NCI-H146 treated with DMSO at 0.1 percent for 48 hours (cell line): ENCODE measurements at regions not wholly inside any gene's neighbourhood (a gene's known extent, or its start where the extent isn't known, plus 50 kb on each side); places are given as distances from the start of the nearest gene placed in this dataset.

ENCODE experiments used
- DNase-seq: peaks from one replicate; lab custom pipeline; 2025; ENCODE audit not compliant: unreplicated experiment; lab: John Stamatoyannopoulos, UW

DNA sequence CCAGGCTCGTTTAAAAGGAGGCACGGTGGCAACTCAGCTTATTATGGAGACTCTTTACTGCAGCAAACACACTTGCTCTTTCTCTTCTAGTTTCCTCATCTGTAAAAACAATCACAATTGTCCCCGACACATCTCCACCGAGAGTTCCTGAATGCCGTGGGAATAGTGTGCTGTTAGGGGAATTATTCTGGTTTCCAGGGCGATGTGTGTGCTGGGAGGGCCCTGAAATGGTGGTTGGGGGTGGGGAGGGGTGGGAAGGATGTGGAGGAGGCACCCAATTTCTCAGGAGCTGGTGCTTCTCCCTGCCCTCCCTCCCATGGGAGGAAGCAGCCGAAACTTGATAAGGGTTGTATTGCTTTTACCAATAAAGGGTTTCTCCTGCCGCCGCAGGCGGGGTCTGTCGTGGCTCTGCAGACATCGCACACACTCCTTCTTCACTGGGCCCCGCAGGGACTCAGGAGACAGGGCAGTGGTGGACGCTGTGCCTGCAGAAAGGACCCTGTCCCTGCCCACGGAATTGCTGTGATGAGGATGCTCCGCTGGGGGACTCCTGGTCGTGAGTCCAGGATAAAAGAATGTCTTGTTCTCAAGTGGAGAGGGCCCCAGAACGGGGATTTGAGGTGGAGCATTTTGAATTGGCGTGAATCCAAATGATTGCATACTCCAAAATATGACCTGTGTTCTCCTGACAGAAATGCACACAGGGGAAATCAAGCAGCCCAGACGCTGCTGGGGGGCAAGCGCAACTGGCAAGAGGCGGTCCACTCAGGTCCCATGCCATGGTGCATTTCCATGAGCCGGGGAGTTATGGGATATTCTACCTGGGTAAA lies 119.2 kb downstream of the ACKR3 start:
- no peak for DNase-seq

DNA sequence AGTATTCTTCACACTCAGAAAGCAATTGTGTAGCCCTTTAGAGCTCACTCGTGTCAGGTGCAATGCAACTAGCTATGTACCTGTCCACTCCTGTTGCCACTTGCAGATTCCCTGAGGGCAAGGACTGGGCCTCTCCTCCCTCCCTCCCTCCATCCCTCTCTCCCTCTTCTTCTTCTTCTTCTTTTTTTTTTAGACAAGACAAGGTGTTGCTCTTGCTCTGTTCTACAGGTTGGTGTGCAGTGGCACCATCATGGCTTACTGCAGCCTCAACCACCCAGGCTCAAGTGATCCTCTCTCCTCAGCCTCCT lies 119.7 kb downstream of the ACKR3 start:
- no peak for DNase-seq

DNA sequence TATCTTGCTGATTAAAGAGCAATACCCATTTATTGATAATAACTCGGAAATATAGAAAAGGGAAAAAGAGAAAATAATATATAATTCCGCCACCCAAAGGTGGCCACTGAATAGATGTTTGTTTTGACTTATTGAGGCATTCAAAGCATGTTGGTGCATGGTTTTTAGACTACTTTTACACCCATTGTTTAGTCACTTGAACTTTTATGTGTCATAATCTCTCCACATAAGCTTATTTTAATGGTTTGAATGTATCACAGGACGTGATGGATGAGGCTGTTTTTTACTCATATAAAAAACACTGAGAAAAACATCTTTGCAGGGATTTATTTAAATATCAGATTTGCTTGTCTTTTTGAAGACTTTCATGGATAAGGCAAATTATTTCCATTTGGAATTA lies 120.4 kb downstream of the ACKR3 start:
- DNase-seq, result no peak

DNA sequence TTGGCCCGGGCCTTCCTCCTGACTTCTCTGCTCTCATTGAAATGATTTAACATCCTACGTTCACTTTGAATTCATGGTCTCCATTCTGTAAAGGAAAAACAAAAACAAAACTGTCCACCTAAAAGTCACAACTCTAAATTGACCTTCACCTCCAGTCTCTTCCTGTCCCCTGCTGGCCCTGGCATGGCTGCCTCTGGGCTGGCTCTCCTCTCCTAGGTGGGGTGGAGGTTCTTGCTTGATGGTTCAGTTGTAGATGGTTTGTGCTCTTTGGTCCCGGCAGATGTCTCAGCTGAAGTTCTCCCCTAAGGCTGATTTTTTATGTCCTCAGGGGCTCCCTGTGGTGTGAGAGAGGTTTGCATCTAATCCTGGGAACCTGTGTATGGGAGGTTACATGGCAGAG lies 121.1 kb downstream of the ACKR3 start:
- no peak for DNase-seq

DNA sequence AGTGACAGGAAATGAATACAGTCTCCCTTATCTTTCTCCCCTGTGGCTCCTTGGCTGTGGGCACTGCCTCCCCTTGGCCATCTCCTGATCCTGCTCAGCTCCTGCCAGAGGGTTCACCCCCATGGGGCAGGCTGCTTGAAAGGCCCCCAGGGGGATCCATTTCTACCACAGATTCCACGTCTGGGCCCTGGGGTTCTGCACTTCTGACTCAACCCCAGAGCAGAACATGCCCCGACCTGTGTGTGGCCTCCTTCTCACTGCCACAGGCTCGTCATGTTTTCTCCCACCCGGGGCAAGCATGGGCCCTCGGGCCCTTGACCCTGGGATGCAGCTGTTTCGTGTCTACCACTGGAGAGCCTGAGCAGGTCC lies 122.2 kb downstream of the ACKR3 start:
- no peak for DNase-seq

DNA sequence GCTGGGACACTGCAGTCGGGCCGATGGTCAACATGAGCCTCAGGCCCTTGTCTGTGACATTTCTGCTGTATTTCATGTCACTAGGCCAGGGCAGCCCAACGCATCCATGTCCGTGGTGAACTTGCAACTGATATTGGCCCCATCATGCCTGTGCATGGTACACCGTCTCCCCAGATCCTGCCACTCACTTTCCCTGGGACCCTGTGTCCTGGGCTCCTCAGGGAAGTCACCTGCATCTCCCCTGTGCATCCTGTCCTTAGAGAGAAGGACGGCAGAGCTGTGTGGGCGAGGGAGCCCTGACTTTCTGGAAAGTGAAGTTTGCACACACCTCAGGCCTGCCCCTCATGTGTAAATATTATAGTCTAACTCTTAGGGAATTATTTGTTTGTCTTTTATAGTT lies 123.3 kb downstream of the ACKR3 start:
- no peak for DNase-seq

DNA sequence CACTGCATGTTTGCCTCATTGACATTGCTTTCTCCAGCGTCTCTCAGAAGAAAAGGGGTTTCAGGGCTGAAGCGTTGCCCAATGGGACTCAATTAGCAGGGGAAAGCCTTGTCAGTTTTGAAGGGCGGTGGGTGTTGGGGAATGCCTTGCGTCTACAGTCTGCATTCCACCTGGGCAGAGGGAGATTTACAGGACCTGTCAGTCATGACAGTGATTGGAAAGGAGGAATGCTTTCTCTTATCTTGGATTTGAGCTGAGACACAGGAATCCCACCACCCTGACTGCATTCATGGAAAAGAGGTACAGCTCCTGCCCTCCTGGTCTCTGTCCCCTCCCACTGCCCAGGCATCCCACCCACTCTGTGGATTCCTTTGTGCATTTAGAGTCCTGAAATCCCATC lies 123.9 kb downstream of the ACKR3 start:
- no peak for DNase-seq

DNA sequence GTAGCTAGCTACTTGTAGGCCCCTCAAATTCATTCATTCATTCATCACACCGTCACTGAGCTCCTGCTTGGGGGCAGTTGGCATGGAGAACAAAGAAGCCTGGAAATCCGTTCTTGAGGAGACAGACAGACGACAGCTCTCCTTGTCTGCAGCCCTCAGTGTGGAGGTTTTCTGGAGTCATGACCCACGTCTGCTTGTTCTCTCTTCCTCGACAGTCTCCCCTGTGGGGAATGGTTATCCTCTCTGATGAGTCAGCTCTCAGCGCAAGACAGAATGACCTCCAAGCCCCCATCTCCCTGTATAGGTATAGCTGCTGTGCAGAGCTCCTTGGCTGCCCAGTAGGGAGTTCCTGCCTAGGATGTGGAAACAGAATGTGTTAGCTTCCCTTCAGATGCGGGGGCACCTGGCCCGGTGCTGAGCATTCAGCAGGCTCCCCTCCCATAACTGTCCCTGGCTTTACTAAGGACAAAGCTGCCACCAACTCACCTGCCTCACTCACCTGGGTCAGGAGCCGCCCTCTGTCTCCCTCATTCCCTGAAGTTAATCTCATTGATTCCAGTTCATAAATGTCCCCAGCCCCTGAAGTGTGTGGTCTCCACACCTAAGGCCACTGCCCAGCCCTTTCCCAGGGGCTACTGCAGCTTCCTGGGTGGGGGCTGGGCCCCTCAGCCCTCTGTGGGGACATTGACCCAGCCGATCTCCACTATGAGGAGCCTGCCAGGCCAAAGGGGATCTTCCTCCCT lies 124.7 kb downstream of the ACKR3 start:
- DNase-seq, result no peak

DNA sequence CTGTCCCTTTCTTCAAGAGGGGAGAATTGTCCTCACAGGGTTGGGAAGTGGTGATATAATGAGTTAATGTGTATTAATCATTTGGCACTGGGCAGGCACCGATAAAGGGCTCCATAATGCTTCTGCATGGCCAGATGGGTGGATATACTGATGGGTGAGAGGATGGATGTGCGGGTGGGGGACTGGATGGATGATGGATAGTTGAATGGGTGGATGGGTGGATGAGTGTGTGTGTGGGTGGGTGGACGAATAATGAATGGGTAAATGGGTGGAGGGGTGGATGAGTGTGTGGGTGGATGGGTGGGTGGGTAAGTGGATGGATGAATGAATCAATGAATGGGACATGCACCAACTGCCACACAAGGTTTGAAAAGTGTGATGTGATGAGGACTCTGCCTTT lies 127.2 kb downstream of the ACKR3 start:
- DNase-seq, result no peak

DNA sequence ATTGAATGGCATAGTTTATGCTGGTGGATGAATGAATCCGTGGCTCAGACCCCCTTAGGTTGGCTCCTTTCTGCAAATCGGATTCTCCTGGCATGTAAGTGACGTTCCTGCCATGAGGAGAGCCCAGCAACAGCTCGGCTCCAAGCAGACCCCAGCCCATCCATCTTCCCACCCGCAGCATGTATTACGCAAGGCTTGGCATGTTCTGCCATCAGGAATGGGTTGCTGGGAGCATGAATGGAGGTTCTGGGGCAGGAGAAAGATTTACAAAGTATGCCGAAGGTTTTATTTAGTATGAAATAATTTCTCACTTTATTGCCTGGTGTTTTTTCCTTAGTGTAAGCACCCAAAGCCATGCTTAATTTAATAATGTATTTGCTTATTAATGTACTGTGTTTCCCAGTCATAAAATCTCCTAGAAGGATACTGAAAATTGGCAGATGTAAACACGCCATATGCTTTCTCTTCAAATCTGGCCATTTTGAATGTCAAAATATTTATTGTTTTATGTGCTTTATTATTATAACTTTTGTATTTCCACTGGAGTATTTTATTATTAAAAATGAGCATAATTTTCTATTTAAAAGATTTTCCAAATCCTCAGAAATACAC lies 128.5 kb downstream of the ACKR3 start:
- DNase-seq, result no peak

DNA sequence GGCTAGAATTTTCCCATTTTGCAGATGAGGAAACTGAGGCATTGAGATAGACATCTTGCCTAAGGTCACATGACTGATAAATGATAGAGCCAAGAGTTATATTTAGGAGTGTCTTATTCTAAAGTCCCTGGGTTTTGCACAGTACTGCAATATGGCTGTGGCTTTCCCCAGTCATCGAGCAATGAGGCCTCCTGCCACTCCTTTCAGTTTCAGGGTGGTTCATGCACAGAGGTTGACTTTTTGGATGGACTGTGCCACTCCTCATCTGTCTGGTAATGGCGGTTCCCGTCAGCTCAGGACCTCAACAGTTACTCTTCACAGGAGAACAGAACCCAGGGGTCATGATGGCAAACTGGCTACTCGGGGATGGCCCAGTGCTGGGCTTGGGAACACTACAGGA lies 131.1 kb downstream of the ACKR3 start:
- no peak for DNase-seq

DNA sequence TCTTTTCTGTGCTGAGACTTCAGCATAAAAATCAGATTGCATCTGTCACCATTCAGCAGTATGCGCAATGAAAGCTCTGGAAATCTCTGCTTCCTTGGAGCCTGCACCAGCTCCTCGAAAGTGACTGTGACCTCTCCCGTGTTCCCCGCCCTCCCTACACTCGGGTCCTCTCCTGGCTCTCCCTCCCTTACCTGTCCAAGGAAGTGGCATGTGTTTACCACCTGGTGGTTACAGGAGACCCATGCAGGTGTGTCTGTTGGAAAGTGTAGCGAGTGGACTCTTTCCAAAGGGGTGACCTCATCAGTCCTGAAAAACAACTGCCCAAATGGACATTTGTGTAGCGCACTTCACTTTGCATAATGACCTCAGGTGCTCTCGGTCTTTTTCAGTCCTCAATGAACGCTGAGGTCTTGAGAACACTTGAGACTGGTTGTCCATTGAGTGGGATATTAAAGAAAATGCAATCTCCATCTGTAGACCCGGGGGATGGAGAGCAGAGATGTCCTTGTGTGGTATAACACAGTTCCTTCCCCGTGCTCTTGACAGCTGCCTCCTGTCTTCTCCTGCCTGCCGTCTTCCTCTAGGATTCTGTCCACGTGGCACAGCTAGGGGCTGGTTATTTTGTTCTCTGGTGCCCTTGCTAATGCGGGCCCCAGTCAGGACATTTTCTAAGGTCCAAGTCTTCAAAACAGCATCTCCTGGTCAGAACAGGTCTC lies 133.2 kb downstream of the ACKR3 start:
- DNase-seq, result no peak

DNA sequence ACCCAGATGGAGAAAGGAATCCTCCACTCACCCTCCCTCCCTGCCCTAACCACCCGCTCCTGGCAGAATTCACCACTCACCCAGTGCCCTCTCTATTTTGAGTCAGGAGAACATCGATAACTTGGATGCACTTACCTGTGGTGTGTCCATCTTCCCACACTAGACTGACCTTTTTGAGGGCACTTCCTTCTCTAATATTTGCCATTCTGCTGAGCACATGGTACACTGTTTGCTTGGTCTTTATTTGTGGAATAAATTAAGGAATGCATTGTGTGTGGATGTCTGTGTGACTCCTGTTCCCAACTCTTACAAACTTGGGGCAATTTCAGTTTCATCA lies 133.7 kb downstream of the ACKR3 start:
- no peak for DNase-seq

DNA sequence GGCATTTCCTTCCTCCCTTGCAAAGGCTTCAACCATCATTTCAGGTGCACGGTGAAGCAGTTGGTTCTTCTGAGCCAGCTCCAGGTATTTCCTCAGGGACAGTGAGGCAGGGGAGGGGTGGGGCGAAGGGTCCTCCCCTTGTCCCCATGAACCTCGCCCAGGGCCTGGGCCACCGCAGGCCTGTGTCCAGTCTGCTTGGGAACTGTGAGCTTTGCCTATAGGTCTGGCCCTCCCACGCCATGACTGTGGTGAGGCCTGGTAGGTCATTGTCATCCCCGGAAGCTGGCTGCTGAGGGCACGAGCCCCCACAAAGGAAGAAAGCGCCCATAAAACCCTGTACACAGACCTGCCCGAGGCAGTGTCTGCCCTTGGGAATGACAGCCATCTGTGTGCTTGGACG lies 134.3 kb downstream of the ACKR3 start:
- no peak for DNase-seq

DNA sequence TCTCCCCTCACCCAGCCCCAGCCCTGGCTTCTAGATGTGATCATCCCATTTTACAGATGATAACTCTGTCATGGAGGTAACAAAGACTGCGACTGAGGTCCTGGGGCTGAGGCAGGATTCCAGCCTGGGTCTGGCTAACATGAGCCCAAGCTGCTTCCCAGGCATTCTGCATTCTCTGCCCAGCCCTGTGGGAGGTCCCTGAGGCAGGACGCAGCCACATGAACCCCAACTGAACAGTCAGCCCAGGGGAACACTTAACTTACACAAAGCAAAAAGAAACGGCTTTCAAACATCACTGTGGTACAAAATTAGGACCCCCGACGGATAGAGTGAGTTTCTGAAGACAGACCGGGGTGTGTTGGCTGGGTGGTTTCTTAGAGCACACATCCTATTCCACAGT lies 135.3 kb downstream of the ACKR3 start:
- DNase-seq, result no peak

DNA sequence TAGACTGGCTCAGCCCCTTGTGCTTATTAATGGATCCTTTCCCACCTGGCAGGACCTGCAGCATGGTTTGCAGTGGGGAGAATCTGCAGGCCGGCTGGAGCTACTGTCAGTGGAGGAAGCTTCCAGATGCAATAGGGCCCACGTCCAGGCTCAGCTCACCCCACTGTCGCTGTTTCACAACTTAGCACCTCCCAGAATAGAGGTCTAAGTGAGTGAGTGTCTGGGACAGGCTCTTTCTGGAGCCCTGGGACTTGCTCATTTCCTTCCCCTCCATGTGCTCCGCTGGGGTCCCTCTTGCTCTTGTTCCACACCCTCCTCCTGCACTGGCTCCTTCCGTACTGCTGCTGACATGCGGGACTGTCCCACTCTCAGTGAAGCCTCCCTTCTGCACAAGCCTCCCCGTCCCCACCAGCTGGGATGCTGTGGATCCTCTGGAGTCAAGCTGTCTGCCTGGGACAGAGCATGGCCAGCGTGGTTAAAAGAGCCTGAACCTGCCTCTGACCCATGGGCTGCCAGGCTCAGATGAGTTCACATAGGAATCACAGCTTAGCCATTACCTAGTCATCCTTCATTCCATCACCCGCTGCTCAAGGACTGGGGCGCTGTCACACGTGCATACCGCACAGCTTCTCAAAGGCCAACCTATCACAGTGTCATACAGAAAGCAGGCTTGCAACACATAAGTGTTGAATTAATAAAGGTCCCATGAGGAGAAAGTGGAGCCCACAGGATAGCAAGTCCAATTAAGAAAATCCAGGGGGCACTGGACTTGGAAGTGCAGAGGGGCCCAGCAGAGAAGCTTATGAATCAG lies 135.9 kb downstream of the ACKR3 start:
- DNase-seq, result no peak

DNA sequence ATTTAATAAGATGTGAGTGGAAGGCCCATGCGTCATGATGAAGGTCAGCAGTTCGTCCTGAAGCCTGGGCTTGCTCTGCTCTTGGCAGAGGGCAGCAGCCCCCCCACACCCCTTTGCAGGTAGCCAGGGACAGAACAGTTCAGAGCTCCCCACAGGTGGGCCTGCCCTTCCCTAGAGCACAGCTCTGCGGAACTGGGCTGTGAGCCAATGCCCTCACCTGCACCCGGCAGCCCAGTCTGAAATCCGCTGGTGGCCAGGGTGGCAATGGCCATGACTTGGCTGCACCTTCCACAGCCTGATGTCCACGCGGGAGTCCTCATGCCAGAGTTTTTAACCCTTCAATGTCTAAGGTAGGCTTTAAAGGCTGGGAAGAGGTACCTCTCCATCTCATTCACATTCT lies 136.7 kb downstream of the ACKR3 start:
- DNase-seq, result no peak

DNA sequence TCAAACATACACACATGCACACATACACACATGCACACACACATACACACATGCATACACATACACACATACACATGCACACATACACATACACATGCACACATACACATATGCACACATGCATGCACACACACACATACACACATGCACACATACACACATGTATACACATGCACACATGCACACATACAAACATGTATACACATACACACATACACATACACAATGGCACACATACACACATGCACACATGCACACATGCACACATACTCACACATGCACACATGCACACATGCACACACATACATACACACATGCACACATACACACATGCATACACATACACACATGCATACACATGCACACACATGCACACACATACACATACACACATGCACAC lies 137.2 kb downstream of the ACKR3 start:
- DNase-seq, result no peak

DNA sequence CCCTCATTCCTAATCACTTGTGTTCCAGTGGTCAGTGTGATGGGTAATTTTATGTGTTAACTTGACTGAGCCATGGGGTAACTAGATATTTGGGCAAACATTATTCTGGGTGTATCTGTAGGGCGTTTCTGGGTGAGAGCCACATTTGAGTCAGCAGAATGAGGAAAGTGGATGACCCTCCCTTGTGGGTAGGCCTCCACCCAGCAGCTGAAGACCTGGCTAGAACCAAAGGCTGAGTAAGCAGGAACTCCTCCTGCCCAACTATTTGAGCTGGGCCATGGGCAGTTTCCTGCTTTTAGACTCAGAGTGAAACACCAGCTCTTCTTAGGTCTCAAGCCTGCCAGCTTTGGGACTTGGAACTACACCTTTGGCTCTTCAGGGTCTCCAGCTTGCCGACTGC lies 141.8 kb downstream of the ACKR3 start:
- DNase-seq, result no peak

DNA sequence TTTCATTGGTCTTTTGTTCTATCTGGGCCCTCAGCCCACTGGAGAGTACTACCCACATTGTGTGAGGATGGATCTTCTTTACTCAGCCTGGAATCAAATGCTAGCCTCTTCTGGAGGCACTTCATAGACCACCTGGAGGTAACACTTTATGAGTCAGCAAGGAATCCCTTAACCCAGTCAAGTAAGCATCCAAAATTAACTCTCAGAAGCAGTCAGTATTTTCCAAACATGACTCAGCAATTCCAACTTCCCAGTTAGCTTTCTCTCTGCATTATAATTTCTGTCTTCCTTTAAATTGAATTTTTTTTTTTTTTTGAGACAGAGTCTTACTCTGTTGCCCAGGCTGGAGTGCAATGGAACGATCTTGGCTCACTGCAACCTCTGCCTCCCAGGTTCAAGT lies 142.7 kb downstream of the ACKR3 start:
- DNase-seq, result no peak
